K562 (cell line): ENCODE measurements at regions not wholly inside any gene's neighbourhood (a gene's known extent, or its start where the extent isn't known, plus 50 kb on each side); places are given as distances from the start of the nearest gene placed in this dataset.

Experiments
- FOXM1 ChIP-seq, 2 experiments: fragments of 450-650 bp in 1 of 2; sonication (generic) in 1 of 2; formaldehyde crosslinking in 1 of 2; IDR thresholded peaks; 2 replicates each; pipeline versions ENCODE4 v1.6.1 to v1.9.0; 2017 to 2022; ENCODE audit warnings: low read depth in 2 of 2, mild to moderate bottlenecking in 2 of 2, missing genetic modification reagents in 1 of 2, moderate library complexity in 1 of 2
- JUNB ChIP-seq: fragments of 450-650 bp; formaldehyde crosslinking; conservative IDR thresholded peaks from 2 replicates; pipeline ENCODE4 v1.4.0; 2020; ENCODE audit warnings: mild to moderate bottlenecking
- MXI1 ChIP-seq: IDR thresholded peaks from 2 replicates; pipeline ENCODE4 v1.6.1; 2011; ENCODE audit warnings: low read depth, mild to moderate bottlenecking, improper control_type of control experiment, low read length
- POLR2A ChIP-seq: fragments of 450-650 bp; conservative IDR thresholded peaks from 2 replicates; pipeline ENCODE4 v1.6.1; 2016
- RCOR1 ChIP-seq, 2 experiments: IDR thresholded peaks; 2 replicates each; pipeline ENCODE4 v1.6.1; 2012; ENCODE audit warnings: low read depth in 2 of 2, low read length in 2 of 2, borderline replicate concordance in 1 of 2, improper control_type of control experiment in 1 of 2
- SIN3A ChIP-seq, 2 experiments: fragments of 150-350 bp in 1 of 2; IDR thresholded peaks; 2 replicates each; pipeline ENCODE4 v1.6.1; 2011 to 2016; ENCODE audit warnings: borderline replicate concordance in 2 of 2, low read depth in 2 of 2, low read length in 2 of 2, mild to moderate bottlenecking in 2 of 2, moderate library complexity in 2 of 2; ENCODE audit not compliant: control insufficient read depth in 1 of 2
- YY1 ChIP-seq, 3 experiments: IDR thresholded peaks; 2 replicates each; pipeline ENCODE4 v1.6.1; 2011; ENCODE audit warnings: low read length in 2 of 3, mild to moderate bottlenecking in 2 of 3, moderate library complexity in 2 of 3, borderline replicate concordance in 1 of 3, control low read depth in 1 of 3, low read depth in 1 of 3; ENCODE audit not compliant: insufficient read depth in 3 of 3, insufficient replicate concordance in 2 of 3, control insufficient read depth in 1 of 3, insufficient read length in 1 of 3; ENCODE audit errors: extremely low read depth in 1 of 3
- ZEB2 ChIP-seq: fragments of 450-650 bp; IDR thresholded peaks from 2 replicates; pipeline ENCODE4 v1.6.1; 2016
- ZNF239 ChIP-seq: fragments of 250-450 bp; sonication (Bioruptor Pico); IDR thresholded peaks from 2 replicates; pipeline ENCODE4 v1.4.0; 2020; ENCODE audit warnings: mild to moderate bottlenecking
- ZNF644 ChIP-seq: fragments of 200-800 bp; sonication (Bioruptor generic); IDR thresholded peaks from 2 replicates; pipeline ENCODE4 v1.6.1; 2016; ENCODE audit warnings: low read depth, missing genetic modification characterization, missing compliant biosample characterization
- TF ChIP-seq, protein P1 (sequence below), 3 experiments: IDR thresholded peaks in 2 of 3; conservative IDR thresholded peaks in 1 of 3; 2 replicates each; pipeline ENCODE4 v1.5.1; 2011 to 2012; ENCODE audit warnings: low read length in 3 of 3, mild to moderate bottlenecking in 3 of 3, control low read depth in 2 of 3, improper control_type of control experiment in 1 of 3, inconsistent platforms in 1 of 3, low read depth in 1 of 3, mixed read lengths in 1 of 3, moderate library complexity in 1 of 3; ENCODE audit not compliant: insufficient read depth in 2 of 3
- TF ChIP-seq, protein P2 (sequence below): sonication (generic); formaldehyde crosslinking; IDR thresholded peaks from 2 replicates; pipeline ENCODE4 v1.9.0; 2022; ENCODE audit warnings: mild to moderate bottlenecking, missing genetic modification reagents

DNA sequence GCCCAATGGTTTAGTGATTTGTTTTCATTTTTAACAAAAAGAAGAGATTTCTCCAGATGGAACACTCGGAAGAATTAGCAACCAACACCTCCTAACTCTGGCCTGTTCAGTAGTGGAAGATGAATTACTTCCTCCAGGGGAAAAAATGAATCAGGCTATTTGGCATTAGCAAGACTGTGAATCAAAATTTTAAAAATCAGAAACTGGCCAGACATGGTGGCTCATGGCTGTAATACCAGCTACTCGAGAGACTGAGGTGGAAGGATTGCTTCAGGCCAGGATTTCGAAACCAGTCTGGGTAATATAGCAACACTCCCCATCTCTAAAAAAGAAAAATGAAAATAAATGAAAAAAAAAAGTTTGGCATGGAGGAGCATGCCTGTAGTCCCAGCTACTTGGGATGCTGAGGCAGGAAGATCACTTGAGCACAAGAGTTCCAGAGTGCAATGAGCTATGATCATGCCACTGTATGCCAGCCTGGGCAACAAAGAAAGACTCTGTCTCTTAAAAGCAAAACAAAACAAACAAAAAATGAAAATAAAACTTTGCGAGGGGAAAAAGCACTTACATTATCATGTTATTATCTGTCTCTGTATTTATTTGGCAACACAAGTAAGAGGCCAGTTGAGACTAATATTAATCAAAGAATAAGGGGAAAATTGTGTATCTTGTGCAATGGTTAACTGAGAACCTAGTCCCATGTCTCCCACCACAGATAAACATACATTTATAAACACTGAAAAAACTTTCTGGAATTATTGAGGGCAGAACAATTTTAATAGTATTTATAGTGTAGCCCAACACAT, 796.3 kb upstream of the ANO3 start:
- TF ChIP-seq ZNF239 (no peak), POLR2A (no peak), FOXM1 (IDR thresholded peaks at IDR 0.05; ENCODE audit: low read depth) (no peak), FOXM1 (CRISPR knock-in tag; IDR thresholded peaks at IDR 0.05; ENCODE audit: low read depth) (no peak), MXI1 (no peak), RCOR1 (IDR thresholded peaks at IDR 0.05; ENCODE audit: borderline replicate concordance in 1 of 2, low read depth in 2 of 2, low read length in 2 of 2) (no peak), YY1 (IDR thresholded peaks at IDR 0.05; ENCODE audit: borderline replicate concordance in 1 of 3, control insufficient read depth in 1 of 3, extremely low read depth in 1 of 3, insufficient read depth in 3 of 3, insufficient read length in 1 of 3, insufficient replicate concordance in 2 of 3, low read depth in 1 of 3, low read length in 2 of 3) (no peak), ZNF644 (tag) (no peak), SIN3A (IDR thresholded peaks at IDR 0.05; ENCODE audit: borderline replicate concordance in 2 of 2, control insufficient read depth in 1 of 2, low read depth in 2 of 2, low read length in 2 of 2) (no peak), ZEB2 (no peak), JUNB (no peak)
- TF ChIP-seq, protein P1, sequence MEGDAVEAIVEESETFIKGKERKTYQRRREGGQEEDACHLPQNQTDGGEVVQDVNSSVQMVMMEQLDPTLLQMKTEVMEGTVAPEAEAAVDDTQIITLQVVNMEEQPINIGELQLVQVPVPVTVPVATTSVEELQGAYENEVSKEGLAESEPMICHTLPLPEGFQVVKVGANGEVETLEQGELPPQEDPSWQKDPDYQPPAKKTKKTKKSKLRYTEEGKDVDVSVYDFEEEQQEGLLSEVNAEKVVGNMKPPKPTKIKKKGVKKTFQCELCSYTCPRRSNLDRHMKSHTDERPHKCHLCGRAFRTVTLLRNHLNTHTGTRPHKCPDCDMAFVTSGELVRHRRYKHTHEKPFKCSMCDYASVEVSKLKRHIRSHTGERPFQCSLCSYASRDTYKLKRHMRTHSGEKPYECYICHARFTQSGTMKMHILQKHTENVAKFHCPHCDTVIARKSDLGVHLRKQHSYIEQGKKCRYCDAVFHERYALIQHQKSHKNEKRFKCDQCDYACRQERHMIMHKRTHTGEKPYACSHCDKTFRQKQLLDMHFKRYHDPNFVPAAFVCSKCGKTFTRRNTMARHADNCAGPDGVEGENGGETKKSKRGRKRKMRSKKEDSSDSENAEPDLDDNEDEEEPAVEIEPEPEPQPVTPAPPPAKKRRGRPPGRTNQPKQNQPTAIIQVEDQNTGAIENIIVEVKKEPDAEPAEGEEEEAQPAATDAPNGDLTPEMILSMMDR (IDR thresholded peaks at IDR 0.05 in 2 of 3, conservative IDR thresholded peaks at IDR 0.05 in 1 of 3; ENCODE audit: insufficient read depth in 2 of 3, low read depth in 1 of 3, low read length in 3 of 3): no peak
- TF ChIP-seq, protein P2, sequence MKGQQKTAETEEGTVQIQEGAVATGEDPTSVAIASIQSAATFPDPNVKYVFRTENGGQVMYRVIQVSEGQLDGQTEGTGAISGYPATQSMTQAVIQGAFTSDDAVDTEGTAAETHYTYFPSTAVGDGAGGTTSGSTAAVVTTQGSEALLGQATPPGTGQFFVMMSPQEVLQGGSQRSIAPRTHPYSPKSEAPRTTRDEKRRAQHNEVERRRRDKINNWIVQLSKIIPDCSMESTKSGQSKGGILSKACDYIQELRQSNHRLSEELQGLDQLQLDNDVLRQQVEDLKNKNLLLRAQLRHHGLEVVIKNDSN: no peak
